Renal cortex interstitium (tissue), 11 donors: ENCODE measurements at regions not wholly inside any gene's neighbourhood (a gene's known extent, or its start where the extent isn't known, plus 50 kb on each side); places are given as distances from the start of the nearest gene placed in this dataset.
A peak's percentile ranks its signal among the peaks of the same experiment; 100 is the strongest.
"Not testable (repeated sequence)": the region's sequence is repeated elsewhere in the genome, so short reads cannot be mapped to it uniquely, and the experiment has no call there.

Source experiments
- DNase-seq, 11 donors: peaks; one replicate each; pipeline ENCODE4 v3.0.0-alpha.2; 2013; ENCODE audit warnings: low read depth in 9 of 11, low spot score in 4 of 11; ENCODE audit errors: extremely low read depth in 1 of 11

DNA sequence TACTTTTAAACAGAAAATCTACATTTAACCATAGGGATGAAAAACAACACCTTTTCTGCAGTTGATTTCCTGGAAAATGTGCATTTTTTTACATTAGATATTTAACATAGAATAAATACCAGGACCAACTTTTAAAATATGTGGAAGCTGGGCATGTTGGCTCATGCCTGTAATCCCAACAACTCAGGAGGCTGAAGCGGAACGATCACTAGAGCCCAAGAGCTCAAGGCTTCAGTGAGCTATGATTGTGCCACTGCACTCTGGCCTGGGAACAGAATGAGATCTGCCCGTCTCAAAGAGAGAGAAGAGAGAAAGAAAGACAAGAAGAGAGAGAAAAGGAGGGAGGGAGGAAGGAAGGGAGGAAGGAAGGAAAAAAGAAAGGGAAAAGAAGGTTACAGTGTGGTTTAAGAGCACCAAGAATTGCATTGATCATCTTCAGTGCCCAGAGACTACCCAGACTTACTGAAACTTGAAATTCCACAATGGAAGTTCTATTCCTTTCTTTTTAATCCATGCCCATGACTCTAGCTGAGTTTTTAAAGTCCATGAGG is 189.4 kb upstream of the ARID1B start:
- DNase-seq, result no peak

DNA sequence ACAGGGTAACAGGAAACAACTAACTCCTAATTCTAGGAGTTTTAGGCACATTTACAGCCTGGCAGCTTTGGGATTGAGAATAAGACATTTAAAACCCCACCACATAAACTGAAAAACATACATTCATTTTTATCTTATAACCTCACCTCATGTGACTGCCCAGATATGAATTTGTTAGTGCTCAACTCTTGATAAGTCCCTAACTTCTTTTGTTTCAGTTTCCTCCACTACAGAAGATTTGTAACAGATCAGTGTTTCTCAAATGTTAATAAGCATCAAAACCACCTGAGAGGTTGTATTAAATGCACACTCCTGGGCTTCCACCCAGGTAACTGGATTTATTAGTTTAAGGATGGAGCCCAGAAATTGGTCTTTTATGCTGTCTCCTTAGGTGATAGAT is 190.1 kb upstream of the ARID1B start:
- DNase-seq, result no peak

DNA sequence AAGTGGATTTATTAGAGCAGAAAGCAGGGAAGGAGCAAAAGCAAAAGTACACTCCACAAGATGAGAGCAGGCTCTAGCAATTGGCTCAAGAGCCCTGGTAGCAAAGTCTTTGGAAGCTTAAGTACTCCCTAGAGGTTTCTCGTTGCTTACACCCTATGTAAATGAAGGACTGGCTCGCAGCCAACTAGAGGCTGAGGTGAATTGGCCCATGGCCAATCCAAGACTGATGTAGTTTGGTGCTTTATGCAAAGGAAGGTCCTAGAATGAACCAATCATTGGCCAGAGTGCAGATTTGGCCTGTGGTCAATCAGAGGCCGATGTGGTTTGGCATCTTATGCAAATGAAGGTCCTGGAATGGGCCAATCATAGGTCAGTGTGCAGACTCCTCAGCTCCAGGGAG is 191.3 kb upstream of the ARID1B start:
- no peak for DNase-seq

DNA sequence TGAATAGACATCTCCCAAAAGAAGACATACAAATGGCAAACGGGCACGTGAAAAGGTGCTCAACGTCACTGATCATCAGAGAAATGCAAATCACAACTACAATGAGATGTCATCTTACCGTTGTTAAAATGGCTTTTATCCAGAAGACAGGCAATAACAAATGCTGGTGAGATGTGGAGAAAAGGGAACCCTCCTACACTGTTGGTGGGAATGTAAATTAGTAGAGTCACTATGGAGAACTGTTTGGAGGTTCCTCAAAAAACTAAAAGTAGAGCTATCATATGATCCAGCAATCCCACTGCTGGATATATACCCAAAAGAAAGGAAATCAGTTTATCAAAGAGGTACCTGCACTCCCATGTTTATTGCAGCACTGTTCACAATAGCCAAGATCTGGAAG is 193.1 kb upstream of the ARID1B start:
- not testable (repeated sequence) for DNase-seq

DNA sequence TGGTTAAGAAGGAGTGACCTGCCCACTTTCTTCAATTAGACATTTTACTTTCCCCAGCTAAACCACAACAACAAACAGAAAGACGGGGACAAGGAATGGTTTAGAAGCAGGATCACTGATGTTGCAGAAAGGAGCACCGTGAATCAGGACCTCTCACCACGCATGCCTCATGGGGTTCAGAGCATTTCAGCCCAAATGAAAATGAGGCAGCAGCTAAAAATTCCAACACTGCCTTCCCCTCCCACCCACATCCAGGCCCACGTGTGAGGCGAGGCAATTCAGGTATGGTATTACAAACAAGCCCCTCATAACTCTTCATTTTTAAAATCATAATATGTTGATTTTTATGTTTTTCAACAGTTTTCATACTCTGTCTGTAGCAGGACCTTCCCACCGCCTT is 194.1 kb upstream of the ARID1B start:
- DNase-seq, result no peak

DNA sequence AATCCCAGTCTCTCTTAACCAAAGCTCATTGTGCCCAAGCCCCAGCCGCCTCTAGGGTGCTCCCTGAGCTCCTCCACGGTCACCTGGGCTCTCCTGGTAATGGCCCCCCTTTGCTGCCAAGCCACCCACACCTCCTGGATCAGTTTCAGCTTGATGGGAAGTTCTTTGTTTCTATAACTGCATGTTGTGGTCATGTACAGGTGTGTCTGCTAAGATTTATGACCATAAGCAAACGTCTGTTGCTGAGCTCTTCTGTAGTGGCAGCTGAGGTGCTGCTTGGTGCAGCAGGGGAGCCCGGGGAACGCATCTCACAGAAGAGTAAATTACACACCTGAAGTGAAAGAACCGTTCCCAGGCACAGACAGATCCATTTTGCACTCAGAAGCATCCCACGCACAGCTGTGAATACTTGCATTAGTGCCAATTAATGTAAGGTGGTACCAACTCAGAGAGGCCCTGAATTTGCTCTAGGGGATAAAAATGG is 194.6 kb upstream of the ARID1B start:
- no peak for DNase-seq

DNA sequence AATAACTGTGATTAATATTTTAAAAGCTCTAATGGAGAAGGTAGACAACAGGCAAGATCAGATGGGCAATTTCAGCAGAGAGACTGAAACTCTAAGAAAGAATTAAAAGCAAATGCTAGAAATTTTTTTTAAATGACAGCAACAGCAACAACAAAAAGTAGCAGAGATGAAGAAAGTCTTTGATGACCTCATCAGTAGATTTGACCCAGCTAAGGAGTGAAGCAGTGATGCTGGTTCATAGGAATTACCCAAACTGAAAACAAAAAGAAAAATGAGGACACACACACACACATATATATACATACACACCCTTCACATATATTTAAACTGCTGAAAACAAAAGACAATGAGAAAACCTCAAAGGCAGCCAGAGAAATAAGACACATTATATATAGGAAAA is 197.6 kb upstream of the ARID1B start:
- no peak for DNase-seq

DNA sequence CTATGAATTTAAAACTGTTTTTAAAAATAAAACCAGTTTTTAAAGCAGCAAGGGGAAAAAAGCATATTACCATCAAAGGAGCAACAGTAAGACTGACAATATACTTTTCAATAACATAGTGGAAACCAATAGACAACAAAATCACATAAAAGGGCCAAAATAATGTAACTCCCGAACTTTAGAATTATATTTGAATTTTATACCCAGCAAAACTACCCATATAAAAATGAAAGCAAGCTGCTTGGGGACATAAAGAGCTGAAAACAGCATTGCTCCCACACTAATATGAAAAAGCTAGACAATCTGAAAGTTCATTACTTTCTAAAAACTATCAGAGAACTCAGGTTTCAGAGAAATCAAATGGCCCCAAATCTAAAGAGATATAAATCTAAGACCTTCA is 199.4 kb upstream of the ARID1B start:
- no peak for DNase-seq

DNA sequence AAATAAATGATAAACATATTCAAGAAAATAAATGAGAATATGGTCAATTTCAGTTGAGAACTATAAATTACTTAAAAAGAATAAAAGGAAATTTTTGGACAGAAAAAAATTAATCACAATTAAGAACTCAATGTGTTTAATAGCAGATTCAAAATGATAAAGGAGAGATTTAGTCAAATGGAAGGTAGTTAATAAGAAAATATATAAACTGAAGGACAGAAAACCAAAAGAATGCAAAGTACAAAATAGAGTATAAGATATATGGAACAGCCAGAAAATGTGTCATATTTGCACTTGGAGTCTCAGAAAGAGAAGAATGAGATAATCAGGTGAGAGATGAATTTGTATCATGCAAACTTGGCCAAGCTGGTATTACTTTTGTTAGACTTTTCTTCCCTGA is 201.8 kb upstream of the ARID1B start:
- DNase-seq, result no peak

DNA sequence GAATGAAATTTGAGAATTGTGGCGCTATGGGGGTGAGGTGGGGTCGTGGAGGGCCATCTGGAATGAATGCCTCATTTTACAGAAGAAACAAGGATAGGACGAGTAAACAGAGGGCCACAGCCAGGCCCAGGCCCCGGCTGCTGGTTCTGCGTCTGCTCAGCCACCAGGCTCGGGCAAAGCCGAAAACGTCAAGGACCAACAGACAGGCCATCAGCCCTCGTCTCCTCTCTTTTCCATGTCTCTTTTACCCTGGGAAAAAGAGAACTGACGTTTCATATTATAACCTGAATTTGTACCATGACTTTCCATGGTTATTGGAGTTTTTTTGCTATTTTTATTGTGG is 212.4 kb upstream of the ARID1B start:
- DNase-seq, result no peak

DNA sequence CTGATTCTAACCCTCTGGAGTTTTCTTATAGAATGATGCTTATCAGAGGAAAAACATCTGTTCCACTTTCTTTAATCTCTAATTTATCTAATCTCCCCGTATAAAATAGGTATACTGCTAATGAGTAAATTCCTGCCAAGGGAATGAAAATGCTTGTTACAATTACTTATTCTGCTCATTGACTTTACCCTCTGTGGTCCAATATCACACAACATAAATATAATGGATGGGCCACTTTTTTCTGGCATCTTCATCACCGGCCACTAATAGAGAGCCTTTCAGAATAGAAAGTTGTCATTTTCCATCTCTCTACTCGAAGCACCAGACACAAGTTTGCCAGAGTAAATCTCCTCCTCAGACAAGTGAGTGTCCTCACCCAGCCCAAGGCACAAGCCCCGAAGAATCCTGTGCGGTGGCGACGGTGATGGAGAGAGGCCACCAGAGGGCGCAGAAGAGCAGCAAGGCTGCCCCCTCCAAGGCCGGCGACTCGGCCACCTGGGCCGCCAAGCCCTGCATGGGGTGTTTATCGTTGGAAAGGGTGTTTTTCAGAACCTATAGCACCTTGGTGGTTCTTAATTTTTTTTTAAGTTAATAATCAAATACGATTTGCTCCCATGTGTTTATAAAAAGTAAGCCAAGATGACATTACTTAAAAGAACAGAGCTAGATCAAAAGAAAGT is 212.9 kb upstream of the ARID1B start:
- DNase-seq, result peak; percentile 46 to 79 (median 62)

DNA sequence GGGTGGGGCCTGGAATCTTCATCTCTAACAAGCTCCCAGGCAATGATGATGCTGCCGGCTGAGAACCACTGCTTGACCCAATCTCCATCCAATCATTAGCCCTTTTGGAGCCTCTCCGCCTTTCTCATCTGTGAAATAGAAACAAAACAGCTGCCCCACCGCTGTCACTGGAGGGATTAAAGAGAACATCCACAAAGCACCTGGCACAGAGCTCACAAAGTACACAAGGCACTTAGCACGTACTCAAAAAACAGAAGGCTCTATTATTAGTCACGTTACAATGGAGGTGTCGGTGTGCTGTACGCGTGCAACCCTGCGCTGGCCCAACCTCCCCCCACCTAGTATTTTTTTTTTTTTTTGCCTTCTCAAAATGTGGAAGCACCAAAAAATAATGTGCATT is 213.5 kb upstream of the ARID1B start:
- no peak for DNase-seq

DNA sequence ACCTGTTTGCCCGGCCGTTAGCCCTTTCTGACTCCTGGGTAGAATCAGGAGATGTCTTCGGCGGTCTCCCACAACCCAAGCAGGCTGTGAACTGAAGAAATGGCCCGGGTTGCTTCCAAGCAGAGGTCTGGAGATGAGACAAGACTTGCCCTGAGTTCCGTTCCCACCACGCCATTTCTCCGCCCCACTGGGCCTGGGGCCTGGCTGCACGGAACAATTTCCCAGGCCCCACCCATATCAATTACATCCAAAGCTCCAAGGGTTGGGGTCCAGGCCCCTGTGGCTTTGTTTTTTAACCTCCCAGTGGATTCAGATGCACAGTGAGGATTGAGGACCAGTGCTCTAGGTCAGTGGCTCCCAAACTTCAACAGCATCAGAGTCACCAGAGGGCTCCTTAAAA is 214.5 kb upstream of the ARID1B start:
- DNase-seq, result no peak

DNA sequence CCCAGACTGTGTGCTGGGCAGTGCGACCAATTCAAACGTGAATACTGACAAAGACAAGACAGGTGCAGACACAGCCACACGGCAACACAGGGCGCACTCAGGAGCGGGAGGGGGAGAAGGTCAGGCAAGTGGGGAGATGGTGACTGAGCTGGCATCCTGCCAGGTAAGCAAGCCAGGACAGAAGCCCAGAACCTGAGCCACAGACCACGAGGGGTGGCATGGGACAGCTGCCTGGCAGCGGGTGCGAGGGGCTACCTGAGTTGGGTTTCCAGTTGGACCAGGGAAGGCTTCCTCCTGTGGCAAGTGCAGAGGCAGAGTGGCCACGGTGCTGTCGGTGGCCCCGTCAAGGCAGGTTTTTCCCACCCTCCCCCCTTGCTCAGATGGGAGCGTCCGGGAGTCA is 215.2 kb upstream of the ARID1B start:
- DNase-seq, result no peak

DNA sequence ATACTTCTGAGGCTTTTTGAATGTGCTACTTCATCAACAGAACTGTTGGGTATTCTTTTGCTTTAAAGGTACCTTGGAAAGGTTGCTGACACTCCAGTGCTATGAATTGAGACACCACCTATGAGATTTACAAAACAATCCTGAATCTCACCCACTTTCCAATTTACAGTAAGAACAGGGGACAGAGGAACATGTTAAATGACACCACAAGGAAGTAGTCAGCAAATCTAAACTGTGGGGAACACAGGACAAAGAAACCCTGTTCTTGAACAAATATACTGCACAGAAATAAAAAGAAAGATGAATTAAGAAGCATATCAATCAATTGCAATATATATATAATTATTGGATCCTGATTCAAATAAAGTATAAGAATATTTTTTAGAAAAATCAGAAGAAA is 216.7 kb upstream of the ARID1B start:
- no peak for DNase-seq

DNA sequence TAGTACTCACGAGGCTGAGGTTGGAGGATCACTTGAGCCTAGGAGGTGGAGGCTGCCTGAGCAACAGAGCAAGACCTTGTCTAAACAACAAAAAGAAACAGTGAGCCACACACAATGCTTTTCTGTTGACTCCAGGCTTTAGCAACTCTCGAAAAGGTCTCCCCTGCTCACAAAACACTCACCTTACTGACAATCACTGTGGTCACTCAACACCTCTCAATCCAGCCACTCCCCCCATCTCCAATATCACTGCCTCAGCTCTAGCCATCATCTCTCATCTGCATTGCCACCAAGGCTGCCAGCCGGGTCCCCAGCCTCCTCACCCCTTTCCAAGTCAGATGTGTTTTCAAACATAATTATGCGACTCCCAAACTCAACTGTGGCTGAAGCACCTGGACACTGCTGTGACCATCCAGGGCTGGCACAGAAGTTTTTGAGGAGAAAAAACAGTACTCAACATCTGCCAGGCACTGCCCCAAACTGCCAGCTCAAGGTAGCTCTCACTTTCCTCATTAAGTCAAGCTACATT is 218.0 kb upstream of the ARID1B start:
- DNase-seq, result peak in 7 of 11 donors; percentile 17 to 61 (median 39)

DNA sequence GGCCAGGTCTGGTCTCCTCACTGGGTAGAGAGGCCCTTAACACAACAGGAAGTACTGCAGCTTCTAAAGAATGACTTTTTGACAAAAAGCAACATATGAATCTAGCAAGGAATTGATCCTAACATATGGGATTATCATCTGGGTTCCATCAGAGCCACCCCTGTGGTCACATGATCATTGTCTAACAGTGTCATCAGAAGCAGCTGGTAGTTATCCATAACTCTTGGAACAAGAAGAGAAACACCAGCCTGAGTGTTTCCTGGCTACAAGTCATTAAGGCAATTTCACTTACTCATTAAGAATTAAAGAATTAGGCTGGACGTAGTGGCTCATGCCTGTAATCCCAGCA is 219.3 kb upstream of the ARID1B start:
- DNase-seq, result no peak

DNA sequence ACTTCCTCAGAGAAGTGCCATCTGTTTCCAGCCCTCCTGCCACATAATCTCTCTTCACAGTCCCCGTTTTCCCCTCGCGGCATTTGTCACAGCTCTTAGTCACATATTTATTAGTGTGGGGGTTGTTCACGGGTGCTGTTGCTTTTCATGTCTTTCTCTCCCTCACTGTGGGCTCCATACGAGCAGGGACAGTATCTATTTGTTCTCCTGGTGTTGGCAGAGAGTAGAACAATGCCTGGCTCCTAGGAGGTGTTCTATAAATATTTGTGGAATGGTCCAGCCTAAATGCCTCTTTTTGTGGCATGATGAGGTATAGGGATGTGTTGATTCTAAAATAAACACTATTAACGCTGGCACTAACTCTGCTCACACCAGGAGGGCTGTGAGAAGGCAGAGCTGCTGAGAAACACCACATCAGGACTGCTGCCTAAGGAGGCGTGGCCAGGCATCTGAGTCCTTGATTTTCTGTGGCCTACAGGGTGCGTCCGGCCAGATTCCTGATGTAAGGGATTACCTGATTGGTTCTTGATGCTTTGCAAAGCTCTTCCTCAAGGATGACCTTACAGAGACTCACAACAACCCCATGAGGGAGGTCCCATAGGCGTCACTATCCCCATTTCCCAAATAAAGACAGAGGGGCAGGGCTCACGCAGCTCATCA is 219.8 kb upstream of the ARID1B start:
- peak in 1 of 11 donors; percentile 20 for DNase-seq

DNA sequence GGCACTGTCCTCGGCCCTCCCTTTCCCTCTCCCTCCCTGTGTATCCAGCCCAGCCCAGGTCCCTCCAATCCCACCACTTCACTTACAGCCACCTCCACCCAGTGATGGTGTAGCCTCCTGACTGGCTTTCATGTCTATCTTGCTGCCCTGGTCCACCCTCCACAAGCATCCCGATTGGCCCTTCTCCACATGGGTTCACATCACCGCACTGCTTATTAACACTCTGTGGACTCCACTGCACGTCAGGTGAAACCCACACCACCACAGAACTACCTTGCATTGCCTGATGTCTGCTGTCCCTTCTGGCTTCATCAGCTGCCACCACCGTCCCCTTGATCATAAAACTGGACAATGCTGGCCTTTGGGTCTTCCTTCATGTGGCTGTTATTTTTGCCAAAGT is 220.4 kb upstream of the ARID1B start:
- no peak for DNase-seq

DNA sequence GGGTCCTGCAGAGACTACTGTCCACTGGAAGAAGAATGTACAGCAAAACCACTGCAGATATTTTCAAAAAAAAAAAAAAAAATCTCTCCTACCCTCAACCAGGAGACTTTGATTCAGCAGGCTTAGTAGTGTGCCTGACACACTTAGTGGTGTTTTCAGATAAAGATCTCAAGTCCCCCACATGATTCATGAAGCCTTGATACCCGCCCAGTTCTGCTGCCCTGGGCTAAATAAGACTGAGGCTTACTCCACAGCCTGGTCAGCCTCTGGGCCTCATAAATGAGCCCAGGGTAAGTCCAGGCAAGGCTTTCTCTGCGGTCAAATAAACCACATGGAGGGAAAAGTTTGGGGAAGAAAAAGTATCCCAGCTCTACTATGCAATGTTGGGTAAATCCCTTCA is 222.1 kb upstream of the ARID1B start:
- DNase-seq, result no peak

DNA sequence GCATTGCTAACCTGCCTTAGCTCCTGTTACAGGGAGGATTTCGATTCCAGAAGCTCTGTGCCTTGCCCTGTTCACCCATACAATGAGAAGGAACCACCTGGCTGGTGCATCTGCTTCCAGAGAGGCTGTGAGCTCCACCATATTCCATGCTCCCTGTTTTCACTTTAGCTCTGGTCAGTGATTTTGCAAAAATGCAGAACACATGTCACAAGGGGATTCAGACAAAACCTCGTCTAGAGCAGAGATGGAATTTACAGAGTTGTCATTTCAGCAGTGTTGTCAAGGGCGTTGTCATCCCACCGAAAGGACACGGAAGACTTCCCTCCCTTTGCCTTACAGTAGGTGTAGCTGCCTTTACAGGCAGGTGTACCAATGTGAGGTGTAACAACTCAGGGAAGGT is 223.0 kb upstream of the ARID1B start:
- no peak for DNase-seq
